Erythroblast (primary cell): ENCODE measurements at regions not wholly inside any gene's neighbourhood (a gene's known extent, or its start where the extent isn't known, plus 50 kb on each side); places are given as distances from the start of the nearest gene placed in this dataset.

Experiments used
- GATA1 ChIP-seq: IDR thresholded peaks from 2 replicates; pipeline ENCODE4 v1.6.1; 2011; ENCODE audit warnings: low read depth, mild to moderate bottlenecking, control low read depth, low read length, moderate library complexity
- POLR2A ChIP-seq: IDR thresholded peaks from 2 replicates; pipeline ENCODE4 v1.6.1; 2011; ENCODE audit warnings: mild to moderate bottlenecking, low read length

DNA sequence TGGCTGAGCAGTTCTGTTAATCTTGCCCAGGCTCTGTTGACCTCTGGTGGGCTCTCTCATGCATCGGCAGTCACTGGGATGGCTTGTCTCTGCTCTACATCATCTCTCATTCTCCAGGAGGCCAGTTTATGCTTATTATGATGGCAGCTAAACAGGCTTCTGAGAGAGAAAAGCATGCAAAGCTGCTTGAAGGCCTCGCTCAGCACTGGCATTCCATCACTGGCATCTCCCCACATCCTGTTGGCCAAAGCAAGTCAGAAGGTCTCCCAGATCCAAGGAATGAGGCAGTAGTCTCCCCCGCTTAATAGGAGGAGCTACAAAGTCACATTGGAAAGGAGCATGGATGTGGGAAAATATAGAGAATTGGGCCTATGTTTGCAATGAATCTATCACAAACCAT, 212.6 kb downstream of the ZNF621 start:
- no peak for TF ChIP-seq POLR2A
- TF ChIP-seq GATA1 = no peak
